ENCODE measurements at regions not wholly inside any gene's neighbourhood (a gene's known extent, or its start where the extent isn't known, plus 50 kb on each side); places are given as distances from the start of the nearest gene placed in this dataset.
"Not testable (repeated sequence)": the region's sequence is repeated elsewhere in the genome, so short reads cannot be mapped to it uniquely, and the experiment has no call there.

GRCh38 chr13:44643256-44643655, 67.1 kb upstream of the TSC22D1 start:
- Mint-ChIP-seq H3K27me3 (ENCODE audit: low read depth, unreplicated experiment) (no peaks in the 10 kb centered on the region), H3K4me1 (ENCODE audit: low read depth, unreplicated experiment) (no peaks in the 10 kb centered on the region), H3K4me3 (ENCODE audit: unreplicated experiment) (no peak overlapping the region), H3K36me3 (ENCODE audit: low read depth, unreplicated experiment) (no peaks in the 10 kb centered on the region), H3K9me3 (ENCODE audit: unreplicated experiment) (no peaks in the 10 kb centered on the region), H3K27ac (ENCODE audit: unreplicated experiment) (no peak overlapping the region)
- Histone ChIP-seq H3K9me3 (ENCODE audit: insufficient read depth, low read depth, low read length) (no peaks in the 10 kb centered on the region), H2AFZ (ENCODE audit: low read depth, low read length) (no peak overlapping the region), H4K20me1 (ENCODE audit: insufficient read depth, low read length) (no peaks in the 10 kb centered on the region), H3K9ac (ENCODE audit: low read length) (no peak overlapping the region), H3K27ac (ENCODE audit: low read depth, low read length) (no peak overlapping the region), H3K4me1 (ENCODE audit: insufficient read depth, low read length) (no peaks in the 10 kb centered on the region), H3K27me3 (ENCODE audit: insufficient read depth, low read length) (no peaks in the 10 kb centered on the region), H3K79me2 (ENCODE audit: insufficient read depth, low read length) (no peaks in the 10 kb centered on the region), H3K4me3 (ENCODE audit: insufficient read depth, low read depth, low read length) (no peak overlapping the region), H3K4me2 (ENCODE audit: low read length) (no peak overlapping the region), H3K36me3 (ENCODE audit: insufficient read depth, low read length) (no peaks in the 10 kb centered on the region)
- FAIRE-seq (no peak), DNase-seq (ENCODE audit: low read depth) (no peak)
- no peak for TF ChIP-seq CTCF (IDR thresholded peaks at IDR 0.05; ENCODE audit: insufficient read depth, low read depth, low read length)
- TF ChIP-seq EZH2 (IDR thresholded peaks at IDR 0.05; ENCODE audit: insufficient read depth, low read length), result no peak

GRCh38 chr13:44637581-44637980, 61.5 kb upstream of the TSC22D1 start:
- H3K4me3 Mint-ChIP-seq (ENCODE audit: unreplicated experiment), result no peak overlapping the region
- TF ChIP-seq EZH2 (IDR thresholded peaks at IDR 0.05; ENCODE audit: insufficient read depth, low read length), result no peak
- TF ChIP-seq CTCF (IDR thresholded peaks at IDR 0.05; ENCODE audit: insufficient read depth, low read depth, low read length), result no peak
- FAIRE-seq, result no peak

GRCh38 chr13:44629465-44630183, 53.5 kb upstream of the TSC22D1 start:
- Mint-ChIP-seq H3K27me3 (ENCODE audit: low read depth, unreplicated experiment) (no peaks in the 10 kb centered on the region), H3K4me1 (ENCODE audit: low read depth, unreplicated experiment) (peaks cover 3% of the 10 kb centered on the region), H3K9me3 (ENCODE audit: unreplicated experiment) (no peaks in the 10 kb centered on the region), H3K27ac (ENCODE audit: unreplicated experiment) (no peak overlapping the region), H3K36me3 (ENCODE audit: low read depth, unreplicated experiment) (no peaks in the 10 kb centered on the region), H3K4me3 (ENCODE audit: unreplicated experiment) (no peak overlapping the region)
- H3K36me3 ChIP-seq (ENCODE audit: insufficient read depth, low read length), result no peaks in the 10 kb centered on the region
- no peaks in the 10 kb centered on the region for H3K79me2 ChIP-seq (ENCODE audit: insufficient read depth, low read length)
- H3K4me1 ChIP-seq (ENCODE audit: insufficient read depth, low read length), result peaks cover 3% of the 10 kb centered on the region
- H4K20me1 ChIP-seq (ENCODE audit: insufficient read depth, low read length), result no peaks in the 10 kb centered on the region
- H3K9me3 ChIP-seq (ENCODE audit: insufficient read depth, low read depth, low read length), result no peaks in the 10 kb centered on the region
- TF ChIP-seq EZH2 (IDR thresholded peaks at IDR 0.05; ENCODE audit: insufficient read depth, low read length) (no peak), CTCF (IDR thresholded peaks at IDR 0.05; ENCODE audit: insufficient read depth, low read depth, low read length) (no peak)
- peak overlapping the region; percentile 20 for H3K4me2 ChIP-seq (ENCODE audit: low read length)
- H3K4me3 ChIP-seq (ENCODE audit: insufficient read depth, low read depth, low read length), result no peak overlapping the region
- H3K9ac ChIP-seq (ENCODE audit: low read length), result no peak overlapping the region
- FAIRE-seq (peak; percentile 58), DNase-seq (ENCODE audit: low read depth) (peak; percentile 88)
- no peaks in the 10 kb centered on the region for H3K27me3 ChIP-seq (ENCODE audit: insufficient read depth, low read length)
- H3K27ac ChIP-seq (ENCODE audit: low read depth, low read length), result peak overlapping the region; percentile 3
- H2AFZ ChIP-seq (ENCODE audit: low read depth, low read length), result no peak overlapping the region

More at GRCh38 chr13:44637581-44637980, 61.5 kb upstream of the TSC22D1 start:
- Histone ChIP-seq H3K9ac (ENCODE audit: low read length) (no peak overlapping the region), H4K20me1 (ENCODE audit: insufficient read depth, low read length) (no peaks in the 10 kb centered on the region), H3K27me3 (ENCODE audit: insufficient read depth, low read length) (no peaks in the 10 kb centered on the region), H2AFZ (ENCODE audit: low read depth, low read length) (no peak overlapping the region), H3K4me3 (ENCODE audit: insufficient read depth, low read depth, low read length) (no peak overlapping the region), H3K36me3 (ENCODE audit: insufficient read depth, low read length) (no peaks in the 10 kb centered on the region), H3K79me2 (ENCODE audit: insufficient read depth, low read length) (no peaks in the 10 kb centered on the region), H3K9me3 (ENCODE audit: insufficient read depth, low read depth, low read length) (no peaks in the 10 kb centered on the region), H3K4me2 (ENCODE audit: low read length) (no peak overlapping the region), H3K4me1 (ENCODE audit: insufficient read depth, low read length) (no peaks in the 10 kb centered on the region), H3K27ac (ENCODE audit: low read depth, low read length) (no peak overlapping the region)
- Mint-ChIP-seq H3K9me3 (ENCODE audit: unreplicated experiment) (peaks cover 2% of the 10 kb centered on the region), H3K36me3 (ENCODE audit: low read depth, unreplicated experiment) (no peaks in the 10 kb centered on the region), H3K27me3 (ENCODE audit: low read depth, unreplicated experiment) (peaks cover 4% of the 10 kb centered on the region), H3K27ac (ENCODE audit: unreplicated experiment) (no peak overlapping the region), H3K4me1 (ENCODE audit: low read depth, unreplicated experiment) (no peaks in the 10 kb centered on the region)
- DNase-seq (ENCODE audit: low read depth), result no peak

- not testable (repeated sequence) for H3K36me3 ChIP-seq (ENCODE audit: insufficient read depth, low read length); H3K4me1 ChIP-seq (ENCODE audit: insufficient read depth, low read length); H3K4me2 ChIP-seq (ENCODE audit: low read length); FAIRE-seq; H3K4me1 Mint-ChIP-seq (ENCODE audit: low read depth, unreplicated experiment); H3K27me3 ChIP-seq (ENCODE audit: insufficient read depth, low read length); H3K36me3 Mint-ChIP-seq (ENCODE audit: low read depth, unreplicated experiment); H3K9ac ChIP-seq (ENCODE audit: low read length); H3K4me3 Mint-ChIP-seq (ENCODE audit: unreplicated experiment); H3K27me3 Mint-ChIP-seq (ENCODE audit: low read depth, unreplicated experiment); H3K9me3 Mint-ChIP-seq (ENCODE audit: unreplicated experiment); H4K20me1 ChIP-seq (ENCODE audit: insufficient read depth, low read length); H2AFZ ChIP-seq (ENCODE audit: low read depth, low read length); H3K27ac Mint-ChIP-seq (ENCODE audit: unreplicated experiment); H3K27ac ChIP-seq (ENCODE audit: low read depth, low read length); H3K4me3 ChIP-seq (ENCODE audit: insufficient read depth, low read depth, low read length); H3K9me3 ChIP-seq (ENCODE audit: insufficient read depth, low read depth, low read length); DNase-seq (ENCODE audit: low read depth); H3K79me2 ChIP-seq (ENCODE audit: insufficient read depth, low read length)
Observed at GRCh38 chr13:44628826-44629225, 52.7 kb upstream of the TSC22D1 start.
